ENCODE measurements at regions not wholly inside any gene's neighbourhood (a gene's known extent, or its start where the extent isn't known, plus 50 kb on each side); places are given as distances from the start of the nearest gene placed in this dataset.

- no peak for DNase-seq
These were observed 417.9 kb downstream of the NFIB start for GRCh38 chr9:13896047-13896446.

DNA sequence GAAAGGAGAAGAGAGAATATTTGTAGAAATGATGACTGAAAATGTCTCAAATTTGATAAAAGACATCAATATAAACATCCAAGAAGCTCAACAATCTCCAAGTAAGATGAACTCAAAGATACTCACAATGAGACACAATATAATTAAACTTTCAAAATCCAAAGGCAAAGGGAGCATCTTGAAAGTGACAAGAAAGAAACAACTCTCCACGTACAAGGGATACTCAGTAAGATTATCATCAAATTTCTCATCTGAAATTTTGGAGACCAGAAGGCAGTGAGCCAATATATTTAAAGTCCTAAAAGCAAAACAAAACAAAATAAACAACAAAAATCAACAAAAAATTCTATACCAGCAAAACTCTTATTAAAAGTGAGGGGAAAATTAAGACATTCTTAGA is 428.7 kb downstream of the NFIB start:
- DNase-seq = no peak

DNA sequence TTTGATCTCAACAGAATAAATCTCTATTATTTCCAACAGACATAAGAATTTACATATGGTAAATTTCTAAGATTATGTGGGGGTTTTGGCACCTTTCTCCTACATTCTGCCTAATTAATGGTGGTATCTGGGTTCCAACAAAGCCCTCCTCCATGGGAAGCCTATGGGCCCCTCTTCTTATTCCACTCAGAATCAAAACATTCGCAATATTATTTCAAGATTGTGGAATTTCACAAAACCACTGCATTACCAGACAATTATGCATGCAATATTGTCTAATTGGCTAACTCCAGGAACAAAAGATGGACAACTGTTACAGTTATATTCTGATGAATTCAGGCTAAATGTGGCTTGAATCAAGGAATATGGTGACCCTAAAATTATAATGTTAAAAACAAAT is 434.0 kb downstream of the NFIB start:
- no peak for DNase-seq

- DNase-seq = no peak
These were observed 434.9 kb downstream of the NFIB start for GRCh38 chr9:13879011-13879410.

DNA sequence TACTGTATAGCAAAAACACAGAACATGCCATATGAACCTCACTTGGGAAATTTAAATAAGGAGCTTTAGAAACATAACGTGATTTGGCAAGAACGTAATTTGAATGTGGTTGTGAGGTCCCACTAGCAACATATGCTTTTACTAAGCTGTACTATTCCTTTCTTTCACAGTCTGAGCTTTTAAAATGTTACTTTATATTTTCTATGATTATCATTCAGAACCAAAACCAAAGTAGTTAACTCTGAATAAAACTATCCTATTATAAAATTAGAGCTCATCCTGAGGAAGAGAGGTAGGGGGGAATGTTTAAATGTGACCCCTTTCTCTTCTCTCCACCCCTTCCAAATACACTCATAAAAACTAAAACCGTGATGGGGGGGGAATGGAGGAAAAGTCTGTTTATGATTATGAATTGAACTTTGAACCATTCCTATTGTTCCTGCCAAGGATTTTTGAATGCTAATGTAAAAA is 435.7 kb downstream of the NFIB start:
- no peak for DNase-seq

- no peak for DNase-seq
These were observed 437.2 kb downstream of the NFIB start for GRCh38 chr9:13876741-13877140.

GRCh38 chr9:13873203-13873602 is 440.7 kb downstream of the NFIB start:
- DNase-seq = no peak

DNA sequence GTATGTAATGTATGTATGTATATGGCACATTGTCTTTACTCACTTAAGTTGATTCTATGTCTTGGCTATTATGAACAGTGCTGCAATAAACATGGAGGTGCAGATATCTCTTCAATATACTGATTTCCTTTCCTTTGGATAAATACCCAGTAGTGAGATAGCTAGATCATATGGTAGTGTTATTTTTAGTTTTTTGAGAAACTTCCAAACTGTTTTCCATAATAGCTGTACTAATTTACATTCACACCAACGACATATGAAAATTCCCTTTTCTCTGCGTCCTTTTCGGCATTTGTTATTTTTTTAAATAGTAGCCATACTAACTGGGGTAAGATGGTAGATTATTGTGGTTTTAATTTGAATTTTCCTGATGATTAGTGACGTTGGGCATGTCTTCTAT is 445.6 kb downstream of the NFIB start:
- no peak for DNase-seq

DNA sequence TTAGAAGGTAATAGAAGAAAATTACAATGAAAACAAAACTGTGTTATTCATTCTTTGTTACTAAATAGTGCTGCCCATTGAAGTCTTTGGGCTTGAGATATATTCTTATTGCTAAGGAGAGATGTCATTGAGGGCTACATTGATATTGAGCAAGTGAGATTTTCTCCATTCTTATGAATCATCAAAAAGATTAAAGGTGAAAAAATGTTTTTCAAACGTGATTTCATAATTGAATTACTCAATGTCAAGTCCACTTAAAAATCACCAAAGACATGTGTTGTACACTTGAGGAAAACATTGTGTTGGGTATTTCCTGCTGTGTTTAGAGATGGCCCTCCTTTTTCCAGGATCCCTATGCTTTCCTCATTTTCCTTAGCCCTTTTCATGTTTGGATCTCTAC is 448.1 kb downstream of the NFIB start:
- DNase-seq = no peak

GRCh38 chr9:13863112-13863511 is 450.8 kb downstream of the NFIB start:
- no peak for DNase-seq

GRCh38 chr9:13862654-13863053 is 451.3 kb downstream of the NFIB start:
- DNase-seq = no peak

DNA sequence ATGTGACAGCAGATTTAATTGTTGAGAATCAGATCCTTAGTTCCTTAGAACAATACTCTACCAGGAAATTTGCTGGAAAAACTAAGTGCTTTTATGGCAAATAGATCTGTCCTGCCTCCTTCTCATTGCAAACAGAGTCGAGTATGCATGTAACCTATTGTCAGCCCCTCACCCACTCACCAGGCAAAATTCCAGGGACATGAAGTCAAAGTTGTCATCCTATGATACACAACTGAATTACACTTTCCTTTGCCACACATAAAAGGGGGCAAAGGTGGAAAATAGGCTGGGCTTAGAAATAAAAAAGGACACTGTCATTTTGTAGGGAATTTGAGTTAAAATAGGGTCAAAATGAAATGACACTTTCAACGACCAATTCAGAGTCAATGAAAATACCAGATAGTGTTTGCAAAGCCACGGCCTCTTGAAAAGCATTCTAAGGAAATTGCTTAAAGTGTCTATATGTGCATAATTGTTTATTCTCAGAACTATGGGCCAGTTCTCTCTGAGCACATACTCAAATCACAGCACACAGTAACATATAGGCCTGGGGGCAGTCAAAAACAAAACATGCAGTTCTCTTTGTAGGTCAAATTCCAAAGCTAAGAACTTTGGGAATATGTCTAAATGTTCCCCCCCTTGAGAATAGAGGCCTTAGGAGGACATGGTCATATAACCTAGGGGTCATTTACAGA is 452.8 kb downstream of the NFIB start:
- no peak for DNase-seq

DNA sequence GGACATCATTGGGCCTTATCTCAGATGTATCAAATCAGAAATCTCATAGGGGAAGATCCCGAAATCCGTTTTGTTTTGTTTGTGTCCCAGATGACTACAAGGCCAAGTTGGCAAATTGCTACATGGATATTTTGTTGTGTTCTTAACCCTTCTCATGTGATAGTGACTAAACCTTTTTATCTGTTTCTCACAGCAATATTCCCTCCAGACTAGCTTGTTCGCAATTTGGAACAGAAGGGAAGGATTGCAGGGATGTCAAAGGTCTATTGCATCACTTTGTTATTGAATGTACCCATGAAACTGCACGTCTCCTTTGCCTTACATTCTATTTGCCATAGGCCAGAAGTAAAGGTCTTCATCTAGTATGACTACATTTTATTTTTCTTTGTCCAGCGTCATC is 453.9 kb downstream of the NFIB start:
- no peak for DNase-seq

DNA sequence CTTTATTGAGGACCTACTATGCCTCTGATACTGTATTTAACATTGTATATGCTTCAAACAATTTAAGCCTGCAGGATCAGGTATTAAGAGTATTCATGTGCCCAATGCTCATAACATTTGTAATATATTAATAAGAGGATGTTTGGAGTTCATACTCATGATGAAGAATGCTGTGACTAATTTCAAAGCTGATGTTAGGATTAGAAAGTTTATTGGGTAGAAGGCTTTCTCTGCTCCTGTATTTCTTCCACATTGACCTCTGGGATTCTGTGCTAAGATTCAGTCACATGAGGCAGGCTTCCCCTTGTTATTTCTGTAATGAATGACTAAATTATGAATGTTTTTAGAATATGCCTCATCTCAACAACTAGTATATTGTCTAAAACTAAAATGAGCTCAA is 456.4 kb downstream of the NFIB start:
- DNase-seq = no peak

DNA sequence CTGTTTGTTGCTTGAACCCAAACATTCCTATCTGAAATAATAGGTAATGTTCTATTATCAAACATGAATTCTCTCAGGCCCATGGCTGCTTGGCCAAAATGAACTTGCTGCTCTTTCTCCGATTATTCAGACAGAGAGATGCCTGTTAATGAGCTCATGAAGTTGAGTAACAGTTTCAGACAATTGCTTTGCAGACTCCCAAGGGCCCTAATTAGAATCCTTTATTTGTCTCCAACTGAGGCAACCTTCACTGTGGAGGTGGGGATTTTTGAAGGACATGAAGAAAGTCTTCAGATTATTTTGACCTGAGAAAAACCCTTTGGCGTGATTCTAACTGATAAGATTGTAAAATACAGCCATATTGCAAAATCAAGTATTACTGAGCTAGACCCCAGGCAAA is 466.7 kb downstream of the NFIB start:
- no peak for DNase-seq

DNA sequence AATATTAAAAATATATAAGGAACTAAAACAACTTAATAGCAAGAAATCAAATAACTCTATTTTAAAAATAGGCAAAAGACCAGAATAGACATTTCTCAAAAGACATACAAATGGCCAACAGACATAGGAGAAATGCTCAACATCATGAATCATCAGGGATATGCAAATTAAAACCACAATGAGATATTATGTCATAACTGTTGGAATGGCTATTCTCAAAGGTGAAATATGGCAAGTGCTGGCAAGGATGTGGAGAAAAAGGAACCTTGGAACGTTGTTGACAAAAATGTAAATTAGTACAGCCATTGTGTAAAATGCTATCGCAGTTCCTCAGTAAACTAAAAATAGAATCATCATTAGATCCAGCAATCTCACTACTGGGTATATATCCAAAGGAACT is 468.5 kb downstream of the NFIB start:
- DNase-seq = no peak

DNA sequence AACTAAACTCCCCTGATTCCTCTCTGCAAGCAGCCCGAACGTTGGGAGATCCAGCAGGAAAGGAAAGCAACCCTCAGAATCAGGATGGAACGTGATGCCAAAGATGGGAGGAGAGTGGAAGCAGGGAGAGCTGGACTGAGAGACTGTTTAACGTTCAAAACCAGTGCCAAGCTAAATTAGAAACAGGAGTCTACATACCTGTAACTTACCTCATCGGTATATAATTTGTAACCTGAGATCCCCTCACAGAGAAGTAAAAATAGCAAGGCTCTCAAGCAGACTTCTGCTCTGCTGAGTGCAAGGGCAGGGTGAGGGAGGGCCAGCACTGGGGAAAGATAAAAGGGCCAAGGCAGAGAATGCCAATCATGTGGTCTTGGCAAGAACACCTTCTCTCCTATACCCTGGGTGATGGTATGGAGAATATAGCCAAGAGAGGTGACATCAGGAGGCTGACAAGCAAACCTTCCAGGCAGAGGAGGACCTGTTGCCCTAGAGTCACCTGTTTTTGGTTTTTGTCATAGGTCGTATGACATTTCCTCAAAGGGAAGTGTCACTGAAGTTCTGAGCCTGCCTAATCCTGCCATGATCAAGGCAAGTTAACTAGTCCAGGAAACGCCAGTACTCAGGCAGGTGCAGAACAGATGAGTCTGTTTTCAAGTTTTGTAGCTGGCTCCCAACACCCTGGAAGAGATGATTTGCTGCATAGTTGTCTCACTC is 472.0 kb downstream of the NFIB start:
- DNase-seq = no peak

- no peak for DNase-seq
These were observed 481.5 kb downstream of the NFIB start for GRCh38 chr9:13832446-13832845.

- no peak for DNase-seq
These were observed 490.9 kb downstream of the NFIB start for GRCh38 chr9:13823026-13823425.

- no peak for DNase-seq
These were observed 496.1 kb downstream of the NFIB start for GRCh38 chr9:13817754-13818278.

- no peak for DNase-seq
These were observed 497.1 kb downstream of the NFIB start for GRCh38 chr9:13816837-13817236.

DNA sequence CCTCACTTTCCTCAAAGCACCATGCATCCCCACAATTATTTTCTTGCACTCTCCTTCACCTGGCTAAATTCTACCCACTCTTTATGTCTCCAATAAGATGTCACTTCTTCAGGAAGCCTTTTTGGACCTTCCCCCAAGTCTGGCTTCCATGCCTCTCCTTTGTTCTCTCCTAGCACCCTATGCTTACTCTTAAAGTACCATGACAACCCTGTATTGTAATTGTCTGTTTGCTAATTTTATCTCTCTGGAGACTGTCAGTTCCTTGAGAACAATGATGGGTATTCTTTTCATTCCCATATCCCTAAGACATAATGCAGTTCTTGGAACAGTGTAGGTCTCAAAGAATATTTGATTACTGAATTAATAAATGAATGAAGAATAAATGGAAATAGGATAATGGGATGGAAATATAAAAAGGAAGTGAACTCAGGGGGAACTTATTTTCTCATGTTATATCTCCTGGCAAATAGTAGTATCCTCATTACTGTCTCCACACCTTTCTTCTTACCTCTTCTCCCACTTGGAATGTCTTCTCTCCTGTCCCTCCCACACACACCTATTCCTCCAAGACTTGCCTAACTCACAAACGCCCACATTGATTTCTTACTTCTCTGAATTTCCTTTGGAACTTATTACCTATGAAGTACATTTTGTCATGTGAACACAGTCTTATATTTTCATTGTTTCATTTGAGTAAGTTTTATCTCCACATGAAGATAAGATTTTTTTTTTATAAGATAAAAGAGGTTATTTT is 499.1 kb downstream of the NFIB start:
- DNase-seq = no peak

- no peak for DNase-seq
These were observed 502.1 kb downstream of the NFIB start for GRCh38 chr9:13811876-13812275.

- no peak for DNase-seq
These were observed 503.4 kb downstream of the NFIB start for GRCh38 chr9:13810510-13810909.
